ENCODE measurements at regions not wholly inside any gene's neighbourhood (a gene's known extent, or its start where the extent isn't known, plus 50 kb on each side); places are given as distances from the start of the nearest gene placed in this dataset.

GRCh38 chr6:119536666-119537065, 187.1 kb upstream of the MAN1A1 start:
- no peaks in the 10 kb centered on the region for H3K4me1 Mint-ChIP-seq (ENCODE audit: unreplicated experiment)
- no peaks in the 10 kb centered on the region for H3K9me3 Mint-ChIP-seq (ENCODE audit: unreplicated experiment)
- H3K36me3 Mint-ChIP-seq (ENCODE audit: low read depth, unreplicated experiment): no peaks in the 10 kb centered on the region
- peaks cover 2% of the 10 kb centered on the region for H3K27me3 Mint-ChIP-seq (ENCODE audit: unreplicated experiment)
- no peak for DNase-seq (ENCODE audit: low spot score)
- H3K27ac Mint-ChIP-seq (ENCODE audit: unreplicated experiment): no peak overlapping the region
- no peak overlapping the region for H3K4me3 Mint-ChIP-seq (ENCODE audit: unreplicated experiment)
- no peak for TF ChIP-seq CTCF (IDR thresholded peaks at IDR 0.05; ENCODE audit: unreplicated experiment)

- Mint-ChIP-seq H3K4me1 (ENCODE audit: unreplicated experiment) (no peaks in the 10 kb centered on the region), H3K27me3 (ENCODE audit: unreplicated experiment) (peaks cover 2% of the 10 kb centered on the region), H3K36me3 (ENCODE audit: low read depth, unreplicated experiment) (no peaks in the 10 kb centered on the region), H3K9me3 (ENCODE audit: unreplicated experiment) (no peaks in the 10 kb centered on the region), H3K27ac (ENCODE audit: unreplicated experiment) (no peak overlapping the region), H3K4me3 (ENCODE audit: unreplicated experiment) (no peak overlapping the region)
- no peak for DNase-seq (ENCODE audit: low spot score)
- TF ChIP-seq CTCF (IDR thresholded peaks at IDR 0.05; ENCODE audit: unreplicated experiment): no peak
Measured at GRCh38 chr6:119535332-119535731, 185.8 kb upstream of the MAN1A1 start.

- Mint-ChIP-seq H3K27ac (ENCODE audit: unreplicated experiment) (no peak overlapping the region), H3K4me1 (ENCODE audit: unreplicated experiment) (no peaks in the 10 kb centered on the region), H3K36me3 (ENCODE audit: low read depth, unreplicated experiment) (no peaks in the 10 kb centered on the region), H3K4me3 (ENCODE audit: unreplicated experiment) (no peak overlapping the region), H3K9me3 (ENCODE audit: unreplicated experiment) (no peaks in the 10 kb centered on the region), H3K27me3 (ENCODE audit: unreplicated experiment) (peaks cover 2% of the 10 kb centered on the region)
- no peak for TF ChIP-seq CTCF (IDR thresholded peaks at IDR 0.05; ENCODE audit: unreplicated experiment)
- DNase-seq (ENCODE audit: low spot score): no peak
Measured at GRCh38 chr6:119533603-119534279, 184.2 kb upstream of the MAN1A1 start.

- Mint-ChIP-seq H3K27ac (ENCODE audit: unreplicated experiment) (no peak overlapping the region), H3K27me3 (ENCODE audit: unreplicated experiment) (peaks cover 2% of the 10 kb centered on the region), H3K4me3 (ENCODE audit: unreplicated experiment) (no peak overlapping the region), H3K9me3 (ENCODE audit: unreplicated experiment) (no peaks in the 10 kb centered on the region), H3K4me1 (ENCODE audit: unreplicated experiment) (peaks cover 2% of the 10 kb centered on the region), H3K36me3 (ENCODE audit: low read depth, unreplicated experiment) (no peaks in the 10 kb centered on the region)
- TF ChIP-seq CTCF (IDR thresholded peaks at IDR 0.05; ENCODE audit: unreplicated experiment): no peak
- DNase-seq (ENCODE audit: low spot score): no peak
Measured at GRCh38 chr6:119527231-119527578, 177.6 kb upstream of the MAN1A1 start.

- no peak for TF ChIP-seq CTCF (IDR thresholded peaks at IDR 0.05; ENCODE audit: unreplicated experiment)
- DNase-seq (ENCODE audit: low spot score): no peak
- H3K27me3 Mint-ChIP-seq (ENCODE audit: unreplicated experiment): peaks cover 2% of the 10 kb centered on the region
- H3K4me3 Mint-ChIP-seq (ENCODE audit: unreplicated experiment): no peak overlapping the region
- peaks cover 2% of the 10 kb centered on the region for H3K4me1 Mint-ChIP-seq (ENCODE audit: unreplicated experiment)
- no peak overlapping the region for H3K27ac Mint-ChIP-seq (ENCODE audit: unreplicated experiment)
- no peaks in the 10 kb centered on the region for H3K9me3 Mint-ChIP-seq (ENCODE audit: unreplicated experiment)
- no peaks in the 10 kb centered on the region for H3K36me3 Mint-ChIP-seq (ENCODE audit: low read depth, unreplicated experiment)
Measured at GRCh38 chr6:119526561-119527230, 177.1 kb upstream of the MAN1A1 start.

Data from endothelial cell (in vitro differentiated cells).